NB4 (cell line): ENCODE measurements at regions not wholly inside any gene's neighbourhood (a gene's known extent, or its start where the extent isn't known, plus 50 kb on each side); places are given as distances from the start of the nearest gene placed in this dataset.

ENCODE experiments used
- CTCF ChIP-seq: IDR thresholded peaks from one replicate; pipeline ENCODE4 v1.5.1; 2012; ENCODE audit warnings: low read depth, low read length
- MAX ChIP-seq: IDR thresholded peaks from 2 replicates; pipeline ENCODE4 v1.6.1; 2011; ENCODE audit warnings: low read depth, low read length
- POLR2A ChIP-seq: IDR thresholded peaks from 2 replicates; pipeline ENCODE4 v1.6.1; 2011; ENCODE audit warnings: mild to moderate bottlenecking; ENCODE audit not compliant: insufficient read length; ENCODE audit errors: extremely low read depth

DNA sequence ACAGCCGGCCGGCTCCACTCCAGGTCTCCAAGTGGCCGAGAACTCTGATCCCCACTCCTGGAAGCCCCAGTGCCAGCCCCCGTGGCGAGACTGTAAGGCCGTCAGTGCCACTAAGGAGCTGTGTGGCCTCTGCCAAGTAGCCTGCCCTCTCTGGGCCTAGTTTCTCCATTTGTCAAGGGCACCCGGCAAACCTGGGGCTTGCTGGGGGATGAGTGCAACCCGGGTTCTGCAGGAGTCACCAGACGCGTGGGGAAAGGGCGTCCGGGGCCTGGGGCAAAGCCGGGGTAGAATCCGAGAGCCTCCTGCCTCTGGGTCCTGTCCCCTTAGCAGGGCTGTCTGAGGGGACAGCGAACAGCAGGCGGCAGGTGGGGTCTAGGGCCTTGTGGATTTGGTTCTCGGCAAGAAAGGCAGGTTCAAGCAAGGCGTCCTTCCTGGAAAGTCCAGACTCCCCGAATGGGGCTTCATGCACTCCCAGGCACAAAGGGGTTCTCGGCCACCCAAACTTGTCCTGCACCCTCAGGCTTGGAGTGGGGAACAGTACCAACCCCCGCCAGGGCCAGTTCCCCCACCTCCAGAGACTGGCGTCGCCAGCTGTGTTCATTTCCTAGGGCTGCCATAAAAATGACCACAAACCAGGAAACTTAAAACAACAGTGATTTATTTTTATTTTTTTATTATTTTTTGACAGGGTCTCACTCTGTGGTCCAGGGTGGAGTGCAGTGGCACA lies 56.0 kb downstream of the NCOR2 start:
- TF ChIP-seq MAX: no peak
- no peak for TF ChIP-seq CTCF
- TF ChIP-seq POLR2A: no peak
